GM12874 (cell line): ENCODE measurements at regions not wholly inside any gene's neighbourhood (a gene's known extent, or its start where the extent isn't known, plus 50 kb on each side); places are given as distances from the start of the nearest gene placed in this dataset.

ENCODE experiments used
- TF ChIP-seq, protein P1 (sequence below): IDR thresholded peaks from 2 replicates; pipeline ENCODE4 v1.5.1; 2011; ENCODE audit warnings: low read depth, mild to moderate bottlenecking, control low read depth, low read length, moderate library complexity; ENCODE audit not compliant: insufficient read depth

DNA sequence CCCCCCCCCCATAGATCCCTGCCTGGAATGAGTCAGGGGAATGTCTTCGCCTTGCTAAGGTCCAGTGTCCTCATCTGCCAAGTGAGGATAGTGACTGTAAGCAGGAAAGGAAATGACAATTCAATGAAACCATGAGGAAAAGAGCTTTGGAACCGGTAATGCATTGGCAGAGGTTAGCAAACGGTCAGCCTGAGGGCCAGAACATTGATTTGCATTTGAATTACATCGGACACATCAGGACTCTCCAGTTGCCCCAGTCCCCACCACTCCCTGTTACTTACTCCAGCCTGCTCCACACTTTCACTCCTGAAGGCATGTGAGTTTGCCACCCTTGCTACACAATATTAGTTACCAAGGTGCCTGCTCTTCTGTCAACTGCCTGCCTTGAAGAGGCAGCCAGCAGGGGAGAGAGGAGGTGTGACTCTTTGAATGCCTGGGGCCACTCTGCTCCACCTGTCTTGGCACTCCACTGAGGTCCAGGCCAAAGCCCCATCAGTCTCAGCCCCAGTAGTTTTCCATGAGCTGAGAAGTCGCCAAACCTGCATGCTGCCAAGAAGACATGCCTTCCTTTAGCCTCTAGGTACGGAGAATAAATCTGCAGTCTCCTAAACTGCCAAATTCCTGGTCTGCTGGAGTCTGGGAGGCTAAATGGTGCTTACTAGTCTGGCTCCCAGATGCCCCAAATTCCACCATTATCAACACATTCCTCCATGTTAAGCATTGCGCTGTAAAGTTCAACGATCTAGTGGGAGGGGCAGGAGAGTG is 191.7 kb upstream of the TLE3 start:
- TF ChIP-seq, protein P1, sequence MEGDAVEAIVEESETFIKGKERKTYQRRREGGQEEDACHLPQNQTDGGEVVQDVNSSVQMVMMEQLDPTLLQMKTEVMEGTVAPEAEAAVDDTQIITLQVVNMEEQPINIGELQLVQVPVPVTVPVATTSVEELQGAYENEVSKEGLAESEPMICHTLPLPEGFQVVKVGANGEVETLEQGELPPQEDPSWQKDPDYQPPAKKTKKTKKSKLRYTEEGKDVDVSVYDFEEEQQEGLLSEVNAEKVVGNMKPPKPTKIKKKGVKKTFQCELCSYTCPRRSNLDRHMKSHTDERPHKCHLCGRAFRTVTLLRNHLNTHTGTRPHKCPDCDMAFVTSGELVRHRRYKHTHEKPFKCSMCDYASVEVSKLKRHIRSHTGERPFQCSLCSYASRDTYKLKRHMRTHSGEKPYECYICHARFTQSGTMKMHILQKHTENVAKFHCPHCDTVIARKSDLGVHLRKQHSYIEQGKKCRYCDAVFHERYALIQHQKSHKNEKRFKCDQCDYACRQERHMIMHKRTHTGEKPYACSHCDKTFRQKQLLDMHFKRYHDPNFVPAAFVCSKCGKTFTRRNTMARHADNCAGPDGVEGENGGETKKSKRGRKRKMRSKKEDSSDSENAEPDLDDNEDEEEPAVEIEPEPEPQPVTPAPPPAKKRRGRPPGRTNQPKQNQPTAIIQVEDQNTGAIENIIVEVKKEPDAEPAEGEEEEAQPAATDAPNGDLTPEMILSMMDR, result no peak

DNA sequence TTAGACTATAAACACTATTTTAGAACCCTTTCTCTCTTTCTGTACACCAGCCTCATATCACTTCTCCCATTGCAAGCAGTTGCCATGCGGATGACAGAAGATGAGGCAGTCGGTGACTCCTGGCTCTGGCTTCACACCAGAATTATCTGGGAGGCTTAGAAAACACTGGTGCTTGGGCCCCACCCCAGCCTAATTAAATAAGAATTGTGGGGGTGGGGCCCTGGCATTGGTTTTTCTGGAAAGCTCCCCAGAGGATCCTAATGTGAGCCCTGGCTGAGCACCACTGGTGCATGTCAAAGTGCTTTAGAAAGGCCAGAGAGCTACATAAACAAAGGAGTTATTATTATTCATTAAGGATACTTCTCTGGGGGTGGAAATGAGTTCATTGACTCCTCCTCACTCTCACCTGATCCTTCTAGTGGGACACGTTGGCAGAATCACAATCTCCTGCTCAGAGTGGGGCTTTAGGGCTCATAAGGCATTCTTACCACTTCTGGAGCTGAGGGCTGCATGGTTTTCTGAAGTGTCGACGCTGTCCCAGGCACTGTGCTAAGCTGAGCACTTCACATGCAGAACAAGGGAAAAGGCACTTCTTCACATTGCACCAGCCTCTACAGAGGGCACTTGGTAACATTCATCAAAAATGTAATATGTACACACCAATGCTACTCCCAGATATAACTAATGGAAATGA is 188.5 kb upstream of the TLE3 start:
- TF ChIP-seq, protein P1, result no peak

DNA sequence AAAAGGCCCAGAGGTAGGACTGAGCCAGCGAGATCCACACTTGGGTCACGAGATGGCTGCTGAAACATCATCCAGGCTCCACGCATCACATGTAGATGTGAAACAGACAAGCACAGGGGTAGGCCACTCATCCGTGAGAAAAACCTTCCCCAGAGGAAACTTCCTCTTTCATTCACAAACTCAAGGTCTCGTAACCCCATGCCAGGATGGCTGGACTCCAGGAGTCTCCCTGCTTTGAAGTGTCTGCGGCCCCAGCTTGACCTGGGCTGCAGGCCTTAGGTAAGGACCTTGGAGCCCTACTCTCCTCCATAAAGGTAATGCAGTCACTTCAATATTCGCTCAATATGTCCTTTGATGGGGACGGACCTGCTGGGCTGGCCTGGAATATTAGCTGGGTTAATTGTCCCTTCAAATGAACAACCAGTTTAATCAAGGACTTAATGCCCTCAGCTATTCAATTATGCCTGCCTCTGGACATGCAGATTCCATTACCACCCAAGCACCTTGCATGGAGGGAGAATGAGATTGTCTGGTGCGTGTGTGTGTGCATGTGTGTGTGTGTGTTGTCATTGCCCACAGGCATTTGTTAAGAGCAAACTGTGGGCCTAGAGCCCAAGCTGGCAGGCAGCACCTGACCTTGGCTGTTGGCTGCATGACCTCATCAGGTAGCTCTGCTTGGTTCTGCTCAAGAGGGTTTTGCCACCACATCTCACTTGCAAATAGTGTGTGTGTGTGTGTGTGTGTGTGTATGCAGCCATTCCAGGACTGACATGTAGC is 186.9 kb upstream of the TLE3 start:
- TF ChIP-seq, protein P1, result no peak

DNA sequence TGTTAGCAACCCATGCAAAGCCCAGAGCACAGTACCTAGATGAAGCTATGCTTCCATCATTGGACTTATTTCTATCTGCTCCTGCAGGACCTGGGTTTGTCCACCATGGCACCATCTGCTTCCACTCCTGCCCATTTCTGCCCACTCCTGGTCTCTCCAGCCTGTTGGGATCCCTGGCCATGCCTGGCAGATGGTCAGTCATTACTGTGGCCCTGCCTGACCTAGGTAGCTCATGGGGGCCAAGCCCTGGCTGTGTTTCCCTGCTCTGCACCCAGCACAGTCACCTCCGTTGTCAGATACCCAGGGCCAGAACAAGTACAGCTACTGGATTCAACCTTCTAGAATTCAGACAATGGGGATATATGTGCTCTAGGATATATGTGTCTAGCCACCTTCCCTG is 185.8 kb upstream of the TLE3 start:
- TF ChIP-seq, protein P1, result no peak

DNA sequence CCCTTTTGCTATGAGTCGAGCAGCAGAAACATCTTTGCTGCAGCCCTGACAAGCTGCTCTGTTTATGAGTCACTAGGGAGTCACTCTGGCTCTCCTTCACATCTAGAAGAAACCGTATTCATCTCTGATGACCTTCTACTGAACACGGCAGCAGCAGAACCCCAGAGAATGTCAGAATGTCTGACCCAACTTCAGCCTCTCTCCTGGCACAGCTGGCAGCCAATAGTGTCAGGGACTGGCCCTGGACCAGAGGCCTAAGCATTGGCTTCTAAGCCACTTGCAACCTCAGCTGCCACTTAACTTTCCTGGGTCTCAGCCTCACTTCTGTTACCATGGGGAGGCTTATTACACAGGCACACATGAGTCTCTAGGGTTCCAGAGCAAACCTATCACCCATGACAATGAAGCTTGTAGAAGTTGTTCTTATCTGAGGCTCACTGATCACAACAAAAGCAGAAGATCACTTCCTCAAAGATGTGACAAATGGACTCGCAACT is 184.1 kb upstream of the TLE3 start:
- TF ChIP-seq, protein P1, result no peak

DNA sequence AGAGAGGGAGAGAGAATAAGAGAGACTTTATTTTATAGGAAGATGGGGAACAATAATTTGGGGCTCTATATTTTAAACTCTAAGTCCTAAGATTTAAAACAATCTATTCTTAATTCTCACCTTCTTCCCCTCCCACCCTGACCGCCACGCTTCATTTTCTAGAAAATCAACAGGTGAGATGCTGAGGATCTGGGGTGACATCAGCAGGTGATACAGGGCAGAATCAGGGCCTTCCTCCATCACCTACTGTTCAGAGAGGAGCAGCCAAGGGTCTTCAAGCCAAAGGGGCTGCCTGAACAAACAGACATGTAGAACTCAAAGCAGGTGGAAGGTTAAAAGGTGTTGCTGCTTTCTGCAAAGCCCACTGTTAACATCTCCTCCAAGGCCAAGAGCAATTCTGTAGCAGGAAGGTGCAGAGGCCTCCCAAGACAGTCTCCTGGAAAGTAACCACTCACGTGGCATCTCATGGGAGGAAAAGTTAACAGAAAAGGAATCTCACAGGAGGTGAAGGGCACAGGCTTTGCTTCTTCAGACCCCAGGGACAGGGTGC is 183.6 kb upstream of the TLE3 start:
- TF ChIP-seq, protein P1, result no peak

DNA sequence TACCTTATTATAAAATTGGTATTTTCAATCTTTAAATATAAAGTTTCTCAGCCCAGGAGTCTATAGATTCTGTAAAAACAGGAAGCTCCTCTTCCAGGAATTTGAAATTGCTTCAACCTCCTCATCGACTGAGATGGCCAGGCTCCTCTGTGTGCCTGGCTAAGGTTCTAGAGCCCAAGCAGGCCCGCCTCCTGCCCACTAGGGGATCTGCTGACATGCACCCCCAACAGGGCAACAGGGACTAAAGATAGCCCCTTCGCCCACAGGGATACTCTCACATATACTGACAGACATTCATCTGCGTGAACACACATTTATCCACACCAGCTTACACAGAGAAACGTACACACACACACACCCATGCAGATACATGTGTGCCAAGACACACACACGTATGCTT is 183.1 kb upstream of the TLE3 start:
- TF ChIP-seq, protein P1, result no peak
